ENCODE measurements at regions not wholly inside any gene's neighbourhood (a gene's known extent, or its start where the extent isn't known, plus 50 kb on each side); places are given as distances from the start of the nearest gene placed in this dataset.

DNA sequence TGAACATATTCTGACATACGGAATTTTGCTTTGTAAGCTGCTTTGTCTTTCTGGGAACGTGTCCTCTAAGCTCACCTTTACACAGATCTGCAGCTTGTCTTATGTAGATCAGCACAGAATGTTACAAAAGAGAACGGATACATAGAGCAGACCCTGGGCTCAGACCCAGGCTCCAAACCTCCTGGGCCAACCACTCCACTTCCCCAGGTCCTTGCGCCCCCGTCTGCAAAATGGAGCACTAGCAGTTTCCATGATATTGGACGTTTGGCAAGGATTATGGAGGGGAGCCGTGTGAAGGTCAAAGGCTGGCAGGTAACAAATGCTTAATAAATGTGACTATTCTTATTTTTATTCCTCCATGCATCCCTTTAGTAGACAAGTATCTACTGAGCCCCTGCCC is 358.4 kb downstream of the CTTN start:
- TF ChIP-seq, protein P1, sequence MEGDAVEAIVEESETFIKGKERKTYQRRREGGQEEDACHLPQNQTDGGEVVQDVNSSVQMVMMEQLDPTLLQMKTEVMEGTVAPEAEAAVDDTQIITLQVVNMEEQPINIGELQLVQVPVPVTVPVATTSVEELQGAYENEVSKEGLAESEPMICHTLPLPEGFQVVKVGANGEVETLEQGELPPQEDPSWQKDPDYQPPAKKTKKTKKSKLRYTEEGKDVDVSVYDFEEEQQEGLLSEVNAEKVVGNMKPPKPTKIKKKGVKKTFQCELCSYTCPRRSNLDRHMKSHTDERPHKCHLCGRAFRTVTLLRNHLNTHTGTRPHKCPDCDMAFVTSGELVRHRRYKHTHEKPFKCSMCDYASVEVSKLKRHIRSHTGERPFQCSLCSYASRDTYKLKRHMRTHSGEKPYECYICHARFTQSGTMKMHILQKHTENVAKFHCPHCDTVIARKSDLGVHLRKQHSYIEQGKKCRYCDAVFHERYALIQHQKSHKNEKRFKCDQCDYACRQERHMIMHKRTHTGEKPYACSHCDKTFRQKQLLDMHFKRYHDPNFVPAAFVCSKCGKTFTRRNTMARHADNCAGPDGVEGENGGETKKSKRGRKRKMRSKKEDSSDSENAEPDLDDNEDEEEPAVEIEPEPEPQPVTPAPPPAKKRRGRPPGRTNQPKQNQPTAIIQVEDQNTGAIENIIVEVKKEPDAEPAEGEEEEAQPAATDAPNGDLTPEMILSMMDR (IDR thresholded peaks at IDR 0.05; ENCODE audit: borderline replicate concordance, extremely low read depth, low read length, poor library complexity, severe bottlenecking), result no peak
- TF ChIP-seq EZH2 (IDR thresholded peaks at IDR 0.05; ENCODE audit: borderline replicate concordance, low read depth, low read length, severe bottlenecking), result no peak
